ENCODE measurements at regions not wholly inside any gene's neighbourhood (a gene's known extent, or its start where the extent isn't known, plus 50 kb on each side); places are given as distances from the start of the nearest gene placed in this dataset.
"Not testable (repeated sequence)": the region's sequence is repeated elsewhere in the genome, so short reads cannot be mapped to it uniquely, and the experiment has no call there.

- no peak for DNase-seq (ENCODE audit: low spot score)
Observed at GRCh38 chr7:24434972-24435371, 138.3 kb upstream of the PALS2 start.

GRCh38 chr7:24436131-24436920, 136.9 kb upstream of the PALS2 start:
- DNase-seq (ENCODE audit: low spot score): no peak

GRCh38 chr7:24438232-24438631, 135.0 kb upstream of the PALS2 start:
- no peak for DNase-seq (ENCODE audit: low spot score)

GRCh38 chr7:24439104-24439503, 134.1 kb upstream of the PALS2 start:
- not testable (repeated sequence) for DNase-seq (ENCODE audit: low spot score)

GRCh38 chr7:24440892-24441291, 132.4 kb upstream of the PALS2 start:
- no peak for DNase-seq (ENCODE audit: low spot score)

- no peak for DNase-seq (ENCODE audit: low spot score)
Observed at GRCh38 chr7:24441314-24442027, 131.8 kb upstream of the PALS2 start.

- no peak for DNase-seq (ENCODE audit: low spot score)
Observed at GRCh38 chr7:24442170-24442777, 131.0 kb upstream of the PALS2 start.

GRCh38 chr7:24444666-24445440, 128.4 kb upstream of the PALS2 start:
- DNase-seq (ENCODE audit: low spot score): no peak

GRCh38 chr7:24448038-24448437, 125.2 kb upstream of the PALS2 start:
- DNase-seq (ENCODE audit: low spot score): no peak

- not testable (repeated sequence) for DNase-seq (ENCODE audit: low spot score)
Observed at GRCh38 chr7:24449416-24449815, 123.8 kb upstream of the PALS2 start.

GRCh38 chr7:24455813-24456525, 117.3 kb upstream of the PALS2 start:
- DNase-seq (ENCODE audit: low spot score): no peak

- DNase-seq (ENCODE audit: low spot score): no peak
Observed at GRCh38 chr7:24456526-24457218, 116.6 kb upstream of the PALS2 start.

- no peak for DNase-seq (ENCODE audit: low spot score)
Observed at GRCh38 chr7:24457219-24457558, 116.1 kb upstream of the PALS2 start.

GRCh38 chr7:24462117-24462516, 111.1 kb upstream of the PALS2 start:
- DNase-seq (ENCODE audit: low spot score): no peak

- DNase-seq (ENCODE audit: low spot score): no peak
Observed at GRCh38 chr7:24462984-24463383, 110.3 kb upstream of the PALS2 start.

GRCh38 chr7:24463474-24463873, 109.8 kb upstream of the PALS2 start:
- DNase-seq (ENCODE audit: low spot score): no peak

GRCh38 chr7:24464861-24465260, 108.4 kb upstream of the PALS2 start:
- DNase-seq (ENCODE audit: low spot score): no peak

GRCh38 chr7:24466168-24466768, 107.0 kb upstream of the PALS2 start:
- no peak for DNase-seq (ENCODE audit: low spot score)

GRCh38 chr7:24469118-24469517, 104.1 kb upstream of the PALS2 start:
- no peak for DNase-seq (ENCODE audit: low spot score)

GRCh38 chr7:24472093-24472492, 101.2 kb upstream of the PALS2 start:
- no peak for DNase-seq (ENCODE audit: low spot score)

Data from AG20443 (cell line).